A673 (cell line): ENCODE measurements at regions not wholly inside any gene's neighbourhood (a gene's known extent, or its start where the extent isn't known, plus 50 kb on each side); places are given as distances from the start of the nearest gene placed in this dataset.
"Not testable (repeated sequence)": the region's sequence is repeated elsewhere in the genome, so short reads cannot be mapped to it uniquely, and the experiment has no call there.

Source experiments
- BruUV-seq: library from RNA; stranded (reverse); fragments of 400-500 nt; replicated peaks from 2 replicates; lab custom pipeline; 2021; lab: Mats Ljungman, UMichigan
- CTCF ChIA-PET: fragments of 300-600 bp; sonication (Branson Sonifier 250); formaldehyde crosslinking; loops from one replicate; lab custom pipeline; 2022; ENCODE audit warnings: antibody characterized with exemption; lab: Charles Lee
- POLR2A ChIA-PET: fragments of 300-600 bp; sonication (Branson Sonifier 250); formaldehyde crosslinking; loops from one replicate; lab custom pipeline; 2022; ENCODE audit warnings: antibody characterized with exemption; ENCODE audit not compliant: low non-redundant PET; lab: Charles Lee
- DNase-seq: peaks from one replicate; pipeline ENCODE4 v3.0.0-alpha.2; 2015; ENCODE audit warnings: low spot score
- H3K27ac ChIP-seq: fragments of 200-600 bp; sonication (generic); 2 replicates; pipeline ENCODE4 v1.5.1; 2016; ENCODE audit warnings: mixed run types, low read depth, mild to moderate bottlenecking, mixed read lengths, antibody characterized with exemption, low read length; ENCODE audit not compliant: poor library complexity, severe bottlenecking
- H3K27me3 ChIP-seq: fragments of 200-600 bp; sonication (generic); replicated peaks from 2 replicates; pipeline ENCODE4 v1.6.1; 2017; ENCODE audit warnings: mixed run types, low read depth, mild to moderate bottlenecking, mixed read lengths, antibody characterized with exemption, low read length; ENCODE audit not compliant: insufficient read depth, poor library complexity
- H3K36me3 ChIP-seq: fragments of 200-600 bp; sonication (generic); 2 replicates; pipeline ENCODE4 v1.6.1; 2016; ENCODE audit warnings: mixed run types, mild to moderate bottlenecking, mixed read lengths, antibody characterized with exemption, low read length; ENCODE audit not compliant: insufficient read depth, poor library complexity, severe bottlenecking
- H3K4me1 ChIP-seq: fragments of 200-600 bp; sonication (generic); 2 replicates; pipeline ENCODE4 v1.6.1; 2017; ENCODE audit warnings: mixed run types, mild to moderate bottlenecking, mixed read lengths, antibody characterized with exemption, low read length; ENCODE audit not compliant: insufficient read depth, poor library complexity, severe bottlenecking
- H3K4me3 ChIP-seq: fragments of 200-600 bp; sonication (generic); 2 replicates; pipeline ENCODE4 v1.5.1; 2016; ENCODE audit warnings: low read depth, mixed run types, mild to moderate bottlenecking, mixed read lengths, low read length; ENCODE audit not compliant: poor library complexity, severe bottlenecking
- H3K9me3 ChIP-seq: fragments of 200-600 bp; sonication (generic); 2 replicates; pipeline ENCODE4 v1.6.1; 2016; ENCODE audit warnings: mixed run types, low read depth, mild to moderate bottlenecking, mixed read lengths, antibody characterized with exemption, low read length; ENCODE audit not compliant: poor library complexity, severe bottlenecking
- EZH2 ChIP-seq: fragments of 200-600 bp; sonication (generic); IDR thresholded peaks from 2 replicates; pipeline ENCODE4 v1.6.1; 2017; ENCODE audit warnings: borderline replicate concordance, low read depth, mild to moderate bottlenecking, mixed read lengths, antibody characterized with exemption, low read length; ENCODE audit not compliant: poor library complexity, severe bottlenecking
- intact Hi-C: fragments of 100-400 bp; cut with micrococcal nuclease; formaldehyde crosslinking; loops from one replicate; pipeline ENCODE4 v1.10.0; 2022; ENCODE audit not compliant: unreplicated experiment
- TF ChIP-seq, protein P1 (sequence below): fragments of 300-800, 200-600 bp; sonication (generic); conservative IDR thresholded peaks from 2 replicates; pipeline ENCODE4 v1.5.1; 2017; ENCODE audit warnings: low read depth, mild to moderate bottlenecking, antibody characterized with exemption, low read length, moderate library complexity, mixed read lengths

DNA sequence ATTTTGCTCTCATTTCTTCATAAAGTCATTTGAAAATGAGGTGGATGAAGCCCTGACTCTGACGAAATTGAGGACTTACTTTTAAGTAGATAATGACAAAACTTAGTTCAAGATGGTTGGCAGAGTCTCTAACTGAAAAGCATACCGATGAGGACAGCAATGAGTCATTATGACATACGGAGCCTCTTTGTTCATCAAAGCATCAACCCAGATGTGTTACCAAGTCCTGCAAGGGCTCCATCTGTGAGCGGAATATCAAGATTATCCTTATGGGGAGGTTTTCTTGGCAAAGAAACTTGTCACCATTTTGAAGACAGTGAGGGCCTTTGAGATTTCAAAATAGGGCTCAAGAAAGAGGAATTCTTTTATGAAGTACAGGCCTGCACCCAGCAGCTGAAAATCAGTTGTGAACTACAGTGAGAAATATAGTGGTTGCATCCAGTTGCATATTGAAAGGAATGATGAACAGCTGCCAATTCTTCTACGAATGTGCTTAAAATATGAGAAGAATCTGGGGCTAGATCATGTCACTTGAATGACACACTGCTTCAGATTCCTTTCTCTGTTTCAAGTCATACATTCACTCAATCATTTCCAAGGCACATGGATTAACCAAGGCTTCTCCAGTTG lies 86.6 kb upstream of the SLC24A2 start:
- CTCF ChIA-PET: no interaction called here
- DNase-seq: no peak
- Histone ChIP-seq H3K9me3 (no peaks in the 10 kb centered on the region), H3K4me3 (no peak overlapping the region), H3K27me3 (no peaks in the 10 kb centered on the region), H3K27ac (no peak overlapping the region), H3K4me1 (no peaks in the 10 kb centered on the region), H3K36me3 (no peaks in the 10 kb centered on the region)
- no peak for TF ChIP-seq EZH2
- TF ChIP-seq, protein P1, sequence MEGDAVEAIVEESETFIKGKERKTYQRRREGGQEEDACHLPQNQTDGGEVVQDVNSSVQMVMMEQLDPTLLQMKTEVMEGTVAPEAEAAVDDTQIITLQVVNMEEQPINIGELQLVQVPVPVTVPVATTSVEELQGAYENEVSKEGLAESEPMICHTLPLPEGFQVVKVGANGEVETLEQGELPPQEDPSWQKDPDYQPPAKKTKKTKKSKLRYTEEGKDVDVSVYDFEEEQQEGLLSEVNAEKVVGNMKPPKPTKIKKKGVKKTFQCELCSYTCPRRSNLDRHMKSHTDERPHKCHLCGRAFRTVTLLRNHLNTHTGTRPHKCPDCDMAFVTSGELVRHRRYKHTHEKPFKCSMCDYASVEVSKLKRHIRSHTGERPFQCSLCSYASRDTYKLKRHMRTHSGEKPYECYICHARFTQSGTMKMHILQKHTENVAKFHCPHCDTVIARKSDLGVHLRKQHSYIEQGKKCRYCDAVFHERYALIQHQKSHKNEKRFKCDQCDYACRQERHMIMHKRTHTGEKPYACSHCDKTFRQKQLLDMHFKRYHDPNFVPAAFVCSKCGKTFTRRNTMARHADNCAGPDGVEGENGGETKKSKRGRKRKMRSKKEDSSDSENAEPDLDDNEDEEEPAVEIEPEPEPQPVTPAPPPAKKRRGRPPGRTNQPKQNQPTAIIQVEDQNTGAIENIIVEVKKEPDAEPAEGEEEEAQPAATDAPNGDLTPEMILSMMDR: no peak
- BruUV-seq: no TSS peak
- POLR2A ChIA-PET: no interaction called here
- intact Hi-C loops: no loop called here

DNA sequence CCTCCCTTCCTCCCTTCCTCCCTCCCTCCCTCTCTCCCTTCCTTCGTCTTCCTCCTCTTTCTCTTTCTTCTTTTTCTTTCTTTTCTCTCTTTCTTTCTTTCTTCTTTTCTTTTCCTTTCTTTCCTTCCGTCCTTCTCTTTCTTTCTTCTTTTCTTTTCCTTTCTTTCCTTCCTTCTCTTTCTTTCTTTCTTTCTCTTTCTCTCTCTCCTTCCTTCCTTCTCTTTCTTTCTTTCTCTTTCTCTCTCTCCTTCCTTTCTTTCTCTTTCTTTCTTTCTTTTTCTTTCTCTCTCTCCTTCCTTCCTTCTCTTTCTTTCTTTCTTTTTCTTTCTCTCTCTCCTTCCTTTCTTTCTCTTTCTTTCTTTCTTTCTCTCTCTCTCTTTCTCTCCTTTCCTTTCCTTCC lies 84.4 kb upstream of the SLC24A2 start:
- CTCF ChIA-PET, H3K27me3 ChIP-seq, H3K4me3 ChIP-seq, H3K4me1 ChIP-seq, H3K9me3 ChIP-seq, H3K27ac ChIP-seq, DNase-seq, POLR2A ChIA-PET, H3K36me3 ChIP-seq, intact Hi-C loops, BruUV-seq: not testable (repeated sequence)

DNA sequence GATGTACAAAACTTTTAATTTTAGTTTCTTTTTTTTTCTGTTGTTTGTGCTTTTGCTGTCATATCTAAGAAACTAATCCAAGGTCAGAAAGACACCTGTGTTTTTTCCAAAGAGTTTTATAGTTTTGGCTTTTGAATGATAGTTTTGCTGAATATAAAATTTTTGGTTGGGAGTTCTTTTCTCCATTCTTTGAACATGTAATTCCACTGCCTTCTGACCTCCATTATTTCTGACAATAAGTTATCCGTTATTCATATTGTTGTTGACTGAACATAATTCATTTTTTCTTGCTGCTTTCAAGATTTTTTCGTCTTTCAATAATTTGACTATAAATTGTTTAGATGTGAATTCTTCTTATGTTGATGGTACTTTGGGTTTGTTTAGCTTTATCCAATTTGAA lies 82.2 kb upstream of the SLC24A2 start:
- TF ChIP-seq, protein P1: no peak
- TF ChIP-seq EZH2: no peak
- Histone ChIP-seq H3K4me3 (no peak overlapping the region), H3K9me3 (no peaks in the 10 kb centered on the region), H3K27me3 (no peaks in the 10 kb centered on the region), H3K27ac (no peak overlapping the region), H3K4me1 (no peaks in the 10 kb centered on the region), H3K36me3 (no peaks in the 10 kb centered on the region)
- ChIA-PET POLR2A (no interaction called here), CTCF (no interaction called here)
- intact Hi-C loops: no loop called here
- DNase-seq: no peak
- BruUV-seq: no TSS peak

DNA sequence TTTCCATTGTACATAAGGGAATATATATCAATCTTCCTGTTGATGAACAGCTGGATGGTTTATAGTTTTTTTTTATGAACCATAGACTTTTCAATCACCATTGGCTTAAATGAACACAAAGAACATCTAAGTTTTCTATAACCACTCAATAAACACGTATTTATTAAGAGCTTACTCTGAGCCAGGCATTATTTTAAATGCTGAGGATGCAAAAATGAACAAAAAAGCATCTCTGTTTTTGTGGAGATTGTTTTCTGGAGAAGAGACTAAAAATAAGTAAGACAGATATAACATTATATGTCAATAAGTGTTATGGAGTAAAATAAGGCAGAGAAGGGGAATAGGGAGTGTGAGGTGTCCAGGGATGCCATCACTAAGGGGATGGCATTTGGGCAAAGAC lies 52.1 kb upstream of the SLC24A2 start:
- no peak overlapping the region for H3K27ac ChIP-seq
- ChIA-PET CTCF (no interaction called here), POLR2A (no interaction called here)
- no peaks in the 10 kb centered on the region for H3K9me3 ChIP-seq
- H3K4me1 ChIP-seq: no peaks in the 10 kb centered on the region
- no peaks in the 10 kb centered on the region for H3K27me3 ChIP-seq
- H3K4me3 ChIP-seq: no peak overlapping the region
- no peak for DNase-seq
- intact Hi-C loops: no loop called here
- BruUV-seq: no TSS peak
- TF ChIP-seq, protein P1: no peak
- TF ChIP-seq EZH2: no peak
- no peaks in the 10 kb centered on the region for H3K36me3 ChIP-seq
